ENCODE measurements at regions not wholly inside any gene's neighbourhood (a gene's known extent, or its start where the extent isn't known, plus 50 kb on each side); places are given as distances from the start of the nearest gene placed in this dataset.

DNA sequence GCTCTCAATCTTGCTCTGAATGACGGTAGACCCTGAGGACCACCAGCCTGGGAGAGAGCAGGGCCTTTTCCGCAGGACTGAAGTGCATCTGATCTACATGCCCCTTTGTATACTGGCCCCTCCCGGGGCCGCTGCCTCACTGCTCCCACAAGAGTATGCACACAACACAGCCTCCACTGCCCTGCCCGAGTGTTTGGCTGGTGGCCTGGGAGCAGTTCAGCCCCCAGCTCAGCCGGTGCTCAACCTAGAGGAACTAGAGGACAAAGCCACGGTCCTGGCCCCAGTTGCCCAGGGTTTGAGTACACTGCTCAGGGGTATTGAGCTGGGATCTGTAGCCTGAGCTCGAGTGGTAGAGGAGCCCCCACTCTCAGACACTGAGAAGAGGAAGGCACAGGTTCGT is 118.9 kb upstream of the CAB39 start:
- TF ChIP-seq, protein P1, sequence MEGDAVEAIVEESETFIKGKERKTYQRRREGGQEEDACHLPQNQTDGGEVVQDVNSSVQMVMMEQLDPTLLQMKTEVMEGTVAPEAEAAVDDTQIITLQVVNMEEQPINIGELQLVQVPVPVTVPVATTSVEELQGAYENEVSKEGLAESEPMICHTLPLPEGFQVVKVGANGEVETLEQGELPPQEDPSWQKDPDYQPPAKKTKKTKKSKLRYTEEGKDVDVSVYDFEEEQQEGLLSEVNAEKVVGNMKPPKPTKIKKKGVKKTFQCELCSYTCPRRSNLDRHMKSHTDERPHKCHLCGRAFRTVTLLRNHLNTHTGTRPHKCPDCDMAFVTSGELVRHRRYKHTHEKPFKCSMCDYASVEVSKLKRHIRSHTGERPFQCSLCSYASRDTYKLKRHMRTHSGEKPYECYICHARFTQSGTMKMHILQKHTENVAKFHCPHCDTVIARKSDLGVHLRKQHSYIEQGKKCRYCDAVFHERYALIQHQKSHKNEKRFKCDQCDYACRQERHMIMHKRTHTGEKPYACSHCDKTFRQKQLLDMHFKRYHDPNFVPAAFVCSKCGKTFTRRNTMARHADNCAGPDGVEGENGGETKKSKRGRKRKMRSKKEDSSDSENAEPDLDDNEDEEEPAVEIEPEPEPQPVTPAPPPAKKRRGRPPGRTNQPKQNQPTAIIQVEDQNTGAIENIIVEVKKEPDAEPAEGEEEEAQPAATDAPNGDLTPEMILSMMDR (IDR thresholded peaks at IDR 0.05; ENCODE audit: insufficient read depth, low read depth, low read length) = no peak
- Histone ChIP-seq H3K36me3 (ENCODE audit: control insufficient read depth, insufficient read depth, low read length) (no peaks in the 10 kb centered on the region), H3K4me3 (ENCODE audit: low read depth, low read length) (no peak overlapping the region), H3K27me3 (ENCODE audit: control insufficient read depth, insufficient read depth, low read length) (no peaks in the 10 kb centered on the region; the same call in 1 of the 2 replicates)
- POLR2A ChIA-PET = no interaction called here
- no peak for DNase-seq (ENCODE audit: low read depth)
- CTCF ChIA-PET = interaction anchor here (1.2 kb wide), 1 partner anchor 17 kb away, joined by 3 read pairs; no protein-coding TSS in a partner anchor

DNA sequence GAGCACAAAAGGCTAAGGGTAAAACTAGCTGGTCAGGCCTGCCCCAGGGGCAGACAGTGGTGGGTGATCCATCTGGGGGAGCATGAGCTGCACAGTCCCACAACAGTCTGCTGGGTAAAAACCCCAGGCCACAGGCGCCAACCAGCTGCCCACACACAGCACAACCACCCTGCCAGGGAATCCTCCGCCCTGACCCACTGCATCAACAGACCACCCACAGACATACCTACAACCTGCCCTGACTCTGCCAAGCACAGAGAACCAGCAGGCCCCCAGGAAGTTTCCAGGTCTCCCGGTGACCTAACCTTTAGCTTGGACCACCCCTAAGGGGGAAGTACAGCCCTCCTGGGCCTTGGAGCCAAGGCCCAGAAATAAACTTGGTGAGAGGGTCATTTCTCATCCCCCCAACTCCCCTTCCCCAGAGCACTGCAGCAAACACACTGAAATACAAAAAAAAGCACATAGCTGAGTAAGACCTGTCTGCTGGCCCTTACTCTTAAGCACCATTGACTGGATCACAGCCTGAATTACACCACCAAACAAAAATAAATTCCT is 118.3 kb upstream of the CAB39 start:
- ChIA-PET POLR2A (no interaction called here), CTCF (interaction anchor here (1.2 kb wide), 1 partner anchor 17 kb away, joined by 3 read pairs; no protein-coding TSS in a partner anchor)
- DNase-seq (ENCODE audit: low read depth) = no peak
- Histone ChIP-seq H3K36me3 (ENCODE audit: control insufficient read depth, insufficient read depth, low read length) (no peaks in the 10 kb centered on the region), H3K4me3 (ENCODE audit: low read depth, low read length) (no peak overlapping the region), H3K27me3 (ENCODE audit: control insufficient read depth, insufficient read depth, low read length) (no peaks in the 10 kb centered on the region; the same call in 1 of the 2 replicates)
- TF ChIP-seq, protein P1 (IDR thresholded peaks at IDR 0.05; ENCODE audit: insufficient read depth, low read depth, low read length) = no peak

DNA sequence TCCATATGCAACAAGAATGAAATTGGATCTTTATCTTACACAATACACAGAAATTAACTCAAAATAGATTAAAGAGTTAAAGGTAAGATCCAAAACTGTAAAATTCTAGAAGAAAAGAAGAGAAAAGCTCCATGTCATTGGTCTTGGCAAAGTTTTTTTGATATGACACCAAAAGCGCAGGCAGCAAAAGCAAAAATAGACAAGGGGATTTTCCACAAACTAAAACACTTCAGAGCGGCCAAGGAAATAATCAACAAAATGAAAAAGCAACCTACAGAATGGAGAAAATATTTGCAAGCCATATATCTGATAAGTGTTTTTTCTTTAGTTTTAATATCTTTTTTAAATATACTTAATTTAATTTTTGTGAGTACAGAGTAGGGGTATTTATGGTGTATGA is 112.8 kb upstream of the CAB39 start:
- ChIA-PET POLR2A (no interaction called here), CTCF (no interaction called here)
- no peaks in the 10 kb centered on the region for H3K27me3 ChIP-seq (ENCODE audit: control insufficient read depth, insufficient read depth, low read length)
- H3K4me3 ChIP-seq (ENCODE audit: low read depth, low read length) = no peak overlapping the region
- H3K36me3 ChIP-seq (ENCODE audit: control insufficient read depth, insufficient read depth, low read length) = no peaks in the 10 kb centered on the region
- DNase-seq (ENCODE audit: low read depth) = no peak
- TF ChIP-seq, protein P1 (IDR thresholded peaks at IDR 0.05; ENCODE audit: insufficient read depth, low read depth, low read length) = no peak

DNA sequence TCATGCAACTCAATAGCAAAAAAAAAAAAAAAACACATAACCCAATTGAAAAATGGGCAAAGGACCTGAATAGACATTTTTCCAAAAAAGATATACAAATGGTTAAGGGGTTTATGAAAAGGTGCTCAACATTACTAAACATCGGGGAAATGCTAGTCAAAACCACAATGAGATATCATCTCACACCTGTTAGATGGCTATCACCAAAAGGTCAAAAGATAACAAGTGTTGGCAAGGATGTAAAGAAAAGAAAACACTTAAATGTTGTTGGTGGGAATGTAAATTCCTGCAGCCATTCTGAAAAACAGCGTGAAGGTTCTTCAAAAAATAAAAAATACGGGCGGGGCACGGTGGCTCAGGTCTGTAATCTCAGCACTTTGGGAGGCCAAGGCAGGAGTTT is 112.4 kb upstream of the CAB39 start:
- no peak for DNase-seq (ENCODE audit: low read depth)
- TF ChIP-seq, protein P1 (IDR thresholded peaks at IDR 0.05; ENCODE audit: insufficient read depth, low read depth, low read length) = no peak
- ChIA-PET POLR2A (no interaction called here), CTCF (no interaction called here)
- Histone ChIP-seq H3K36me3 (ENCODE audit: control insufficient read depth, insufficient read depth, low read length) (no peaks in the 10 kb centered on the region), H3K4me3 (ENCODE audit: low read depth, low read length) (no peak overlapping the region), H3K27me3 (ENCODE audit: control insufficient read depth, insufficient read depth, low read length) (no peaks in the 10 kb centered on the region)

DNA sequence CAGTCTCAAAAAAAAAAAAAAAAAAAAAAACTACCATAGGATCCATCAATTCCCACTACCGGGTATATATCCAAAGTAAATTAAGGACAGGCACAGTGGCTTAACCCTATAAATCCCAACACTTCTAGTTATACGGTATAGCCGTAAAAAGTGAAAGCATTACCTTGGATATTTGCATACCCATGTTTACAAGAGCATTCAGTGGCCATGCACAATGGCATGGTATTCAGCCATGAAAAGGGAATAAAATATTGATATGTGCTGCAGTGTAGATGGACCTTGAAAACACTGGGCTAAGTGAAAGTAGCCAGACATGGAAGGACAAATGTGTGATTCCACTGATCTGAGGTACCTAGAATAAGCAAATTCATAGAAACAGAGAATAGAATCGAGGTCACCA is 111.8 kb upstream of the CAB39 start:
- no peak overlapping the region for H3K4me3 ChIP-seq (ENCODE audit: low read depth, low read length)
- H3K36me3 ChIP-seq (ENCODE audit: control insufficient read depth, insufficient read depth, low read length) = no peaks in the 10 kb centered on the region
- CTCF ChIA-PET = interaction anchor here (1.1 kb wide), 1 partner anchor 10 kb away, joined by 5 read pairs; no protein-coding TSS in a partner anchor
- H3K27me3 ChIP-seq (ENCODE audit: control insufficient read depth, insufficient read depth, low read length) = no peaks in the 10 kb centered on the region
- TF ChIP-seq, protein P1 (IDR thresholded peaks at IDR 0.05; ENCODE audit: insufficient read depth, low read depth, low read length) = no peak
- no peak for DNase-seq (ENCODE audit: low read depth)
- POLR2A ChIA-PET = no interaction called here
